HK-2 (cell line): ENCODE measurements at regions not wholly inside any gene's neighbourhood (a gene's known extent, or its start where the extent isn't known, plus 50 kb on each side); places are given as distances from the start of the nearest gene placed in this dataset.

Source experiments
- DNase-seq: peaks from one replicate; pipeline ENCODE4 v3.0.0-alpha.2; 2018; ENCODE audit not compliant: unreplicated experiment

DNA sequence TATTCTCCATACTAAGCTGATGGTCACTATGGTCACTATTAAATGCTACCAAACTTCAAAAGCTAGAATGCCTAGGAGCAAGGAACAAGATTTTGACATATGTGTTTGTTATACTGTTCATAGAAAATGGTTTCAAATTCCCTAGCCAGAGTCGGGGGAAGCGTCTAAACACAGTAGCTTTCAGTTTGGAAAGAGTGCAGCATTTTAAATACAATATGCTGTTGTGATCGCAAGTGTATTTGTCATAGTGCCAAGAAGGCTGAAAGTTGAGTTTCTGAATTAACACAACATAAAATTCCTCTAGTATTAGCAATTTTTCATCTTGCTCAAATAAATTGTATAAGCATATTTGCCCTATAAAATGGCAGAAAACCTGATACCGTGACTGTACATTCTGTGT is 280.4 kb downstream of the ZNF608 start:
- no peak for DNase-seq

DNA sequence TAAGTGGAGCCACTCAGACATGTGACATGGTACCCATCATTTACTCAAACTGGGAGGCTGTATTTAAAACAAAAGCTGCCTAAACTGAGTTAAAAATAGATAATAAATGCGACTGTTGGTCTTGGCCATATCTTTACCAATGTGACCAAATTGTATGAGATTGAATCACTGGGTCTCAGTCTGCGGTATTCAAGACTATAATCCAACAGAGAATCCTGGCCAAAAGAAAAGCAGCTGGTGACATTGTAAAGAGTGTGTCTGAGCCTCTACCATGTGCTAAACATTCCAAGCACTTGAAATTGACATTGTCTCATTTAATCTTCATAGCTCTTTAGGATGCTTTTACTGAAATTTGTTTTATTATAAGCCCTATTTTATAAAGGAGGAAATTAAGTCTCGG is 282.6 kb downstream of the ZNF608 start:
- no peak for DNase-seq

DNA sequence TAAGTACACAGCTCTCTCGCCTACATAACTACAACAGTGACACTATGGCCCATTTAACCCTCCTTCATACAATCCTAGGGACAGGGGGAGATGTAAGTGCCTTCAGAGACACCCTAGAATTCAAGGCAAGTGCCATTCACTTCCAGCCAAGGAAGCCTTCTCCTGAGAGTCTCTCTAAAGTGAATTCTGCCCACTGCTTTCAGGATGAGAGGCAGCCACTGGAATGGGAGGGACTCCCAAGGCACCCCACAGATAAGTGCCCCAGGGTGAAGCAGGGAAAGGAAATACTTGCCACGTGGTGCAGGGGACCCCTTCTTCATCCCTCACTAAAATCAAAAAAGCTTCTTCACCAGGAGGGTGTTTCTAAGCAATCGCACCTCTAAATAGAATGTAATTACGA is 283.7 kb downstream of the ZNF608 start:
- no peak for DNase-seq

GRCh38 chr5:124461941-124462340 is 284.5 kb downstream of the ZNF608 start:
- no peak for DNase-seq

DNA sequence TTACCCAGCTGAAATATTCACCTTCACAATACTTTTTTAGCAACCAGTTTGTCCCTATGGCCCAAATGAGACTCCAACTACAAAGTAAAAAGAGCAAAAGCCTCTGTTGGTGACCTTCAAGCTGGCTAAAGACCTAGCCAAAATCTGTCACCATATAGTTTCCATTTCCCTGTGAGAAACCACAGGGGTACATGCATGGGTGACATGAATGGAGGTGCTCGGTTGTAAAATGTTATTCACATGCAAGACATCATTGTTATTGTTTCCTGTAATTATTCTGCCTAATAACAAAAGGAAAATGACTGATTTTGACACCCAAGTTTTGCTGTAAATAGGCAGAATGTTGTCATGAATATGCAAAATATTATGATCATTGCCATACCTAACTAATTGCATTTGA is 285.3 kb downstream of the ZNF608 start:
- no peak for DNase-seq

- no peak for DNase-seq
Measured at GRCh38 chr5:124460642-124461041, 285.8 kb downstream of the ZNF608 start.

GRCh38 chr5:124459984-124460383 is 286.5 kb downstream of the ZNF608 start:
- DNase-seq = no peak

- DNase-seq = no peak
Measured at GRCh38 chr5:124457901-124458300, 288.5 kb downstream of the ZNF608 start.

DNA sequence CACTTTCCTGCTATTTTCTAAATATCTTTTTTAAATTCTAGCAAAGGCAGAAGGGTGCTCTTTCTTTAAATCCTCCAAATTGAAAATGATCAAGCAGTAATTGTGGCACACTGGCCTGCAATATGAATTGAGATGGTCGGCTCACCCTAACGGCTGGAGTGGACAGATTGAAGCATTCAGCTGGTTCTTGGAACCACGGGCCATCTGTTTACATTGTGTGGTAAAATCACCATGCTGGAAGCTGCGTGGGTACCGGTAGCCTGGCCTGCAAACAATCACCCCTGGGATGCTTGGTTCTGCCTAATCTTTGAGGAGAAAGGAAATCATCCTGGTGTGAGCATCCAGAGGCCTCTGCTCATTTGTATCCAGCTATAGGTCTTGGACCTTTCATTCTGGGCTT is 289.3 kb downstream of the ZNF608 start:
- DNase-seq = no peak

DNA sequence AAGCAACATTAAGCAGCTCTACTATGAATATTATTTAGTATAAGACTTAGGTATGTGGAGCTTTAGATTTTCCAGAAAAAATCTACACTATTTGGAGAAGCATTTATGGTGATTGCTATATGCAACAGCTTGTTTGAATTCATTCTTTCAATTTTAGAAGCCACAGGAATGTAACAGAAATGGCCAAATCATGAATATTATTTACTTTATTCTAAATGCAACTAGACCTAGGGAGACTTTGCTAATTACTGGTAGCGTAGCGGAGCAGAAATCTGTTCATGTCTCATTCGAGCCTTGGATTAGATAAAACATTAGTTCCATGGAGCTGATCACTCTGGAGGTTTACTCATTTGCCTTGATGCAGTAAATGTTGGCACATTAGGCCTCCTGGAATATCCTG is 290.2 kb downstream of the ZNF608 start:
- DNase-seq = no peak

DNA sequence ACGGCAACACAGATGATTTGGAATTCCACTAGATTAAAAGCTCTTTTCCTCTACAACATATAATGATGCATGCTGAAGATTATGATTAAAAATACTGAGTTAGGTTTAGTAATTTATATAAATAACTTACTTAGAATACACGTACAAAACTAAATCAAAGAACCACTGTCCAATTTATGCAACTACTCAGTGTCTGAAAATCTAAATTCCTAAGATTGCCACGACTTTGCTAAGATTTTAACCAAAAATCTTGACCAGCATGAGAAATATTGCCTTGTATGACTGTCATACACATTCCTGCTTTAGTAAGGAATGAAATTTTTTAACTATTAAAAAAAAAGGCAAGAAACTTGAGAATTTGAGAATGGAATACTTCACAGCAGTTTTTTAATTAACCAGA is 292.4 kb downstream of the ZNF608 start:
- DNase-seq = no peak

DNA sequence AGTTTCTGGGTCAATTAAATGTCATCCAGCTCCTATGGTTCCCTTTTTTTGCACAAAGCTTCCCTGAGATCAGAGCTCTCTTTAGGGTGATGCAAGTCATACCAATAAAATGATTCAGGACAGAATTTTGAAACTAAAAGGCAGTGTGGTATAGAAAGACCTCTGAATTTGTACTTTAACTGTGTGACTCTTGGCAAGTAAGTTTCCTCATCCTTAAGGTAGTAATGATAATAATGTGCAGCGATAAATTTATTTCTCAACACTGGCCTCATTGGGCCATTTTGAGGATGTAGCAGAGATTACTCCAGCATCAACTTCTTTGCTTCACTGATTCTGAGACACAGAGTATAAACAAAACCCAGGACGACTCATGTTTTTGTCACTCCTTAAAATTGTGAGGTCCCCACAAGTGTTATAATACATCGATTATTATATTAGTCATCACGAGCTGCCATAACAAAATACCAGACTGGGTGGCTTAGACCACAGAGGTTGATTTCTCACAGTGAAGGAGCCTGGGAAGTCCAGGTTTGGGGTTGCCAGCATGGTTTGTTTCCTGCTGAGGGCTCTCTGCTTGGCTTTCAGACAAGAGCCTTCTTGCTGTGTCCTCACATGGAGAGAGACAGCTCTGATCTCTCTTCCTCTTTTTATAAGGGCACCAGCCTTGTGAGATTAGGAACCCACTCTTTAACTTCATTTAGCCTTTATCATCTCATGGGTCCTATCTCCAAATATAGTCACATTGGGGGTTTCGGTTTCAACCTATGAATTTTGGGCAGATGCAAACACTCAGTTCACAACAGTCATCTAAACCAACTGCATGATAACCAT is 293.0 kb downstream of the ZNF608 start:
- peak; percentile 18 for DNase-seq

GRCh38 chr5:124452412-124452811 is 294.0 kb downstream of the ZNF608 start:
- DNase-seq = no peak

- DNase-seq = no peak
Measured at GRCh38 chr5:124451721-124452383, 294.6 kb downstream of the ZNF608 start.

- DNase-seq = no peak
Measured at GRCh38 chr5:124446120-124446519, 300.3 kb downstream of the ZNF608 start.

- DNase-seq = no peak
Measured at GRCh38 chr5:124445070-124445619, 301.3 kb downstream of the ZNF608 start.

GRCh38 chr5:124444147-124444775 is 302.2 kb downstream of the ZNF608 start:
- DNase-seq = no peak

GRCh38 chr5:124440471-124440870 is 306.0 kb downstream of the ZNF608 start:
- DNase-seq = no peak

- DNase-seq = no peak
Measured at GRCh38 chr5:124439609-124440008, 306.8 kb downstream of the ZNF608 start.

DNA sequence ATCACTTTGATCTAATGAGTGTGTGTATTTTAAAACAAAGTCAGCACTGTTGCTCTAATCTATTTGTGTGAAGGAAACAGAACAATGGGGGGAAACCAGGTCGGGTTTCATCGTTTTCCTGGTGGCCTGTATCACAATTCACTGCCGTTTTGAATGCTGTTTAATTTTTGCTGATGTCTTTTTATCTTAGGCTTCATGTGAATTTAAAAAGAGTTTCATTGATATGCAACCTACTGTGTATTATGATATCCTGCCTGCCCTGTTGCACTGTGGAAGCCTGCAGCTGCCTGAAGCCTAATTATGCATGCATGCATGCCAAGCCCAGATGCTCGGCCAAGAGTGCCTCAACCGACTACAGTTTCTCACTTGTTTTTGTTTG is 307.5 kb downstream of the ZNF608 start:
- no peak for DNase-seq

- no peak for DNase-seq
Measured at GRCh38 chr5:124438026-124438902, 308.2 kb downstream of the ZNF608 start.

GRCh38 chr5:124436294-124436693 is 310.1 kb downstream of the ZNF608 start:
- DNase-seq = no peak
